GM03348 (cell line): ENCODE measurements at regions not wholly inside any gene's neighbourhood (a gene's known extent, or its start where the extent isn't known, plus 50 kb on each side); places are given as distances from the start of the nearest gene placed in this dataset.
"Not testable (repeated sequence)": the region's sequence is repeated elsewhere in the genome, so short reads cannot be mapped to it uniquely, and the experiment has no call there.

Experiments used
- DNase-seq: peaks from one replicate; pipeline ENCODE4 v3.0.0; 2012; ENCODE audit warnings: low spot score

DNA sequence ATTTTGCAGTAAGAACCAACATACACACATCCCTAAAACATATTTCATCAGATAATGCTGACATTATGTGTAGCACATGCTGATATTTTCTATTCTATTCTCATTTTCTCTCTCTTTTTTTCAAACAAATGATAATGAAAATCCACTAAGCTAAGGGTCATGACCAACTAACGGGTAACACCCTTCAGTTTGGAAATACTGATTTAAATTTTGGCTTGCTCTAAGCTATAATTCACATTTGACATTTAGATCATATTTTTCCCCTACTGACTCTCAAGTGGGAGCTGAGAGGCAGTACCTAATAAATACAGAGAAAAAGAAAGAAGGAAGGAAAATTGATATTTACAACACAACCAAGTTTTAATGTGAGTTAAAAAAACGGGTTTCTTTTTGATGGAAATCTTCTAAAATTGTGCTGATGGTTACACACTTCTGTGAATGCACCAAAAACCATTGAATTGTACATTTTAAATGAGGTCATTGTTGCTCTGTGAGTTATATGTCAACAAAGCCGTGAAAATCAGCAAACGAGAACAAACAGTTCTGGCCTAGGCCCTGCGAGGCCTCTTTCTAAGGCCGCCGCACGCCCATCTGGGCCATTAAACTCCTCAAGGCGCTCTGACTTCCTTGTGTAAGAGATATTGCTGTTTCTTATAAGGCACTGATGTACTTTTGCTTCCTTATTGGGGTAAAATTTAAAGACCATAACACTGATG is 124.2 kb downstream of the GALR1 start:
- DNase-seq: no peak

DNA sequence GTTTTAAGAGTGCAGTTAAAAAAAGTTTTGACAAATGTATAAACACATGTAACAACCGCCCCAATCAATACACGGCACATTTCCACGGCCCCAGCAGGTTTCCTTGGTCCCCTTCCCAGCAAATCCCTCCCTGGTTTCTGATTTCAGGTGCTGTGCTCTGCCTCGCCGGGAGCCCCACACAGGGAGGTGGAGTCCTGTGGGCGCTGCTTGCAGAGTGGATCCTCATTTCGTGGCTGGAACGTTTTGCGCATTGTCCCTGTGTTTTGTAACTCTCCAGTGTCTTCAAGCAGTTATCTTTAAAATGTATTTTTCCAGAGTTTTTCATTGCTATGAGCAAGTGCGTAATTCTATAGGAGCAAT is 124.8 kb downstream of the GALR1 start:
- DNase-seq: no peak

DNA sequence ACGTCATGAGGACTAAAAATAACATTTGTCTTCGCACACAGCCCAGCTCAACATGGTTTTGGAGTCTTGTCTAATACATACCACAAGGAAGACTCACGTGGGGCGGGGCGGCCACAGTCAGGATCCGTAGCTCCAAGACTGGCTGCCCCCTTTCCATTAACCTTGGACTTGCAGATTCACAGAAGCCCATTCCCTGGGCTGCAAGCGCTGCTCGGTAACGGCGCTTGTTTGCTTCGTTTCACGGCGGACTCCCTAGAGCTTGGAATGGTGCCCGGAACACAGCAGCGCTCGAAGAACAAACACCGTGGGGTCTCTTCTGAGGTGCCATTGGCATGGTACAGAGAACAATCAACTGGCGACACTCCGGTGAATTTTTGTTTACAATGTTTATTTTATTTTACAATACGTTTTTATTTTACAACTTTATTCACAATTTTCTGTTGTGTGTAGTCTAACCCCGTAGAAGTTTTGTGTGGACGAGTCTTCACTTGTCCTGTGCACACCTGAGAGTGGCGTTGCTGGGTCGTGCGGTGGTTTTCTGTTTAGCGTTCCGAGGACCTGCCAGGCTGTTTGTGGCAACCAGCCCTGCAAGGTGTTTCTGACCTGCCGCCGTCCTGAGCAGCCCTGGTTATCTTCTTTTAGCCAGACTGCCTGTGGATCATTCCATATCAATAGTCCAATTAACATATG is 126.5 kb downstream of the GALR1 start:
- DNase-seq: no peak

DNA sequence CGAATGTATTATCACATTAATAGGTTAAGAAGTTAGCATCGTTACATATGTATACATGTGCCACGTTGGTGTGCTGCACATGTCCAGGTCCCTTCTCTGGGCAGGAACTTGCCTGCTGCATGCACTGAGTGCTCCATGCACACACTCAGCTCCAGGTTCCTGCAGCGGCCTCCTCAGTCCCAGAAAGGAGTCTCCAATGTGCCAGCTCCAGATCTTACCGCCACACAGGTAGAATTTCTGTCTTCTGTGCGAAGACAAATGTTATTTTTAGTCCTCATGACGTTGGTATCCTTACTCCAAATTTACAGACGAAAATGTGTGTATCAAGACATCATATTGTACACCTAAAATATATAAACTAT is 127.1 kb downstream of the GALR1 start:
- DNase-seq: no peak

DNA sequence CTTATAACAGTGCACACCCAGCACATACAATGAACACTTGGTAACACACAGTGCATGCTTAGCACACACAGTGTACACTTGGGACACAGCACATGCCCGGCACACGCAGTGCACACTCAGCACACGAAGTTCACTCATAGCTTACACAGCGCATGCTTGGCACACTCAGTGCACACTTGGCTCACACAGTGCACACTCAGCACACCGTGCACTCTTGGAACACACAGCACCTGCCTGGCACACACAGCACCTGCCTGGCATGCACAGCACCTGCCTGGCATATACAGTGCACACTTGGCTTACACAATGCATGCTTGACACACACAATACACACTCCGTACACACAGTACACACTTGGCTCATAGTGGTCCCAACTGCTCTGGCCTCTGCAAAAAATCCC is 128.2 kb downstream of the GALR1 start:
- no peak for DNase-seq

GRCh38 chr18:77379976-77380509 is 130.4 kb downstream of the GALR1 start:
- DNase-seq: no peak

DNA sequence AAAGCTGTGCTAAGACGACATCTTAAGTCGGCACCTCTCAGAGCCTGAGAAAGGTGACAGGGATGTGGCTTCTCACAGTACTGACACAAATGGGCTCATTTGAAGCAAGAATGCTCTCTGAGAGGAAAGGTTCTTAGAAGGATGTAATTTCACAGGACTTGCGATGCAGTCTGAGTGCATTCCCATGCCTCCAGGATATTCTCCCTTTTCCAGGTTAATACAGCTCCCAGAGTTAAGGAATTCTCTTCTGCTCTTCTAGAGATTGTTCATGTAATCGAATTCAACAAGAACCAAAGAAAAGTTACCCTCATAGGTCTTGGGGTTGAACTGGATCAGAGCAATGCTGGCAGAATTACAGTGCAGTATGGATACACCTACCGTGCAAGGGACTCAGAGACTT is 131.0 kb downstream of the GALR1 start:
- DNase-seq: no peak

DNA sequence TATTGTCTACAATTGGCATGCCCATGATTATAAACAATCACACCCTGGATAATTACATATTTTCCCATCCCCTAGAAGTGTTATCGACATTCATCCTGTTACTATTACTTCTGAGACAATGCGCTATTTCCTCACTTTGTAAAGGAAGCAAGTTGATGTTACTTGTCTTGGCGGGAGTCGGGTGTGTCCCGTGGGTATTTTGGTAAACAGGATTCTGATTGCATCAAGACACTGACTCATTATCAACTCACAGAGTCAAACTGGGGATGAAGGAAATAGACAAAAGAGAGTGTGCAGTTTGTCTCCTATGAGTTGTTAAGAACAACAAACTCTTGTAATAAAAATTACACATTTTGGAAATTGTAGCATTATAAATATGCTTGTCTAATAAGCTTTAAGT is 142.7 kb downstream of the GALR1 start:
- no peak for DNase-seq

DNA sequence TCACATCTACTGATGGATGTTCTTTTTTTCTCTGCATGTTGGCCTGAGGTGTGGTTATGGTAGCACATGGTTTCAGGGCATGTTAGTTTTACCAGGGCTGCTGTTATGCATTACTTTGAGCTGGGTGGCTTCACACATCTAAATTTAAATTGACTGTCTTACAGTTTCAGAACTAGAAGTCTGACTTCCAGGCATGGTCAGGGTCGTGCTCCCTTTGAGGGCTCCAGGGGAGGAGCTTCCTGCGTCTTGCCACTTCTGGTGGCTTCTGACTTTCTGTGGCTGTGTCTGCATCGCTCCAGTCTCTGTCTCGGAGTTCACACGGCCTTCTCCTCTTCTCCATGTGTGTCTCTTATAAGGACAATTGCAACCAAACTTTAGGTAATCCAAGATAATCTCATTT is 143.9 kb downstream of the GALR1 start:
- no peak for DNase-seq

DNA sequence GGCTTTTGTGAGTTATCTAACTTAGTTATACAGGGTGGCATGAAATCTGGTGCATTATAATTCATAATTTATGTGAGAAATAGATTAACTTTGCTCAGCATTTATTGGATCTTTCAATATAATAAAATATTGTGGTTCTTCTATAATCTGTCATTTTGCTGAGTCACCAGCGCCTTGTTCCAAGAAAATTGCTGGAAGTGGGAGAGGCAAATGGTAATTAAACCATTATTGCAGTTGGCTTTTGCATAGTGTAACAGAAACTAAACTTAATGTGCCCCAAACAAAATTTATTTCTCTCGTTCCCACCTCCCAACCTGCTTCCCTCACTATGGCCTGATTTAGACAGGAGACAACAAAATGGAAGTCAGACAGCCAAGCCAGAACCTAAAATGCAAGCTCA is 146.3 kb downstream of the GALR1 start:
- DNase-seq: no peak

GRCh38 chr18:77397056-77397455 is 147.4 kb downstream of the GALR1 start:
- DNase-seq: no peak

- DNase-seq: no peak
Measured at GRCh38 chr18:77397617-77398016, 148.0 kb downstream of the GALR1 start.

DNA sequence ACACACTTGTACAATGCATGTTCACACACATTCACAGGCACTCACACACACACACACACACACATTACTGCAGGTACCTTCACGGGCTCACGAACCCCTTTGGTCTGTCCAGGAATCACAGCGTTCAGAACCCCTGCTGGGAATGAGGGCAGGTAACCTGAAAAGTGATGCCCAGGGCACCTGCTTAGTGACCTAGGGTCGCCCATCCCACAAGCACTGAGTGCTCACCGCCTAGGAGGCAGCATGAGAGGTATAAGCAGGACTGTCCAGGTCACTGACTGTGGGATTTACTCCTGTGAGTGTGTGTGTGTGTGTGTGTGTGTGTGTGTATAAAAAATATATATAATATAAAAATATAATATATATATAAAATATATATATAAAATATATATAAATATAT is 150.9 kb downstream of the GALR1 start:
- no peak for DNase-seq

- DNase-seq: no peak
Measured at GRCh38 chr18:77401173-77401572, 151.5 kb downstream of the GALR1 start.

GRCh38 chr18:77403969-77404535 is 154.4 kb downstream of the GALR1 start:
- no peak for DNase-seq

DNA sequence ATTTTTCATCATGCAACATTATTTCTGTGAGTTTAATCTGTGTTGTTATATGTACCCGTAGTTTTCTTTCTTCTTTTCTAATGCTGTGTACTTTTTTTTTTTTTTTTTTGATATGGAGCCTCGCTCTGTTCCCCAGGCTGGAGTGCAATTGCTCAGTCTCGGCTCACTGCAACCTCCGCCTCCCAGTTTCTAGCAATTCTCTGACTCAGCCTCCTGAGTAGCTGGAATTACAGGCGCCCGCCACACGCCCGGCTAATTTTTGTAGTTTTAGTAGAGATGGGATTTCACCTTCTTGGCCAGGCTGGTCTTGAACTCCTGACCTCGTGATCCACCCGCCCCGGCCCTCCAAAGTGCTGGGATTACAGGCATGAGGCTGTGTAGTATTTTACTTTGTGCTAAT is 155.4 kb downstream of the GALR1 start:
- no peak for DNase-seq

GRCh38 chr18:77407733-77408132 is 158.1 kb downstream of the GALR1 start:
- no peak for DNase-seq

- DNase-seq: not testable (repeated sequence)
Measured at GRCh38 chr18:77421546-77421945, 171.9 kb downstream of the GALR1 start.

DNA sequence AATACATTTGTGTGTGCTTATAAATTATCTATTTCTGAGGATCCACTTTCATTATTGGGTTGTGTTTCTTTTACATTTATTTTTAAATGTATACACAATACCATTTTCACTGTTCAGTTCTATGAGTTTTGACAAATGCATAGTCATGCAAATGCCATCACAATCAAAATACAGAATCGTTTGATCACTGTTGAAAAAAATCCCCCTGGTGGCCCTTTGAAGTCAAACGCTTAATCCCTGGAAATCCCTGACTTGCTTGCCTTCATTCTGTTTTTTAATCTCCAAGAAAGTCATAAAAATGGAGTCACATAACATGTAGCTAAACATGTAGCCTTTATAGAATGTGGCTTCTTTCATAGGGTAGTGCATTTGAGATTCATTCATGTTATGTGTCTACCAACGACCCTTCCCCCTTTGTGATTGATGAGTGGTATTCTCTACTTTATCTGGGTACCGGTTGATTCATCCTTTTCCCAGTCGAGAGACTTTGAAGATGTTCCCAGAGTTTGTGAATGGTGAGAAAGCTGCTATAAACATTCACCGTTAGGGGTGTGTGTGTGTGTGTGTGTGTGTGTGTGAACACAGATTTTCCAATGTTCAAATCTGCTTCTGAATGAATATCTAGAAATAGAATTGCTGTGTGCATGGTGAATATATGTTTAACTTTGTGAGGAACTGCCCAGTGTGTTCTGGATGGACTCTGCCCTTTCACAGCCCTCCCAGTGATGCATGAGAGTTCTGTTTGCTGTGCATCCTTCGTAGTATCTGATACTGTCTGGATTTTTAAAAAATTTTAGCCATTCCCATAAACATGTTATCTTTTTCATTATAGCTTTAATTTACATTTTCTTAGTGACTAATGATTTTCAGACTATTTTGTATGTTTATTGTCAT is 173.6 kb downstream of the GALR1 start:
- no peak for DNase-seq

- DNase-seq: no peak
Measured at GRCh38 chr18:77433076-77433475, 183.4 kb downstream of the GALR1 start.

DNA sequence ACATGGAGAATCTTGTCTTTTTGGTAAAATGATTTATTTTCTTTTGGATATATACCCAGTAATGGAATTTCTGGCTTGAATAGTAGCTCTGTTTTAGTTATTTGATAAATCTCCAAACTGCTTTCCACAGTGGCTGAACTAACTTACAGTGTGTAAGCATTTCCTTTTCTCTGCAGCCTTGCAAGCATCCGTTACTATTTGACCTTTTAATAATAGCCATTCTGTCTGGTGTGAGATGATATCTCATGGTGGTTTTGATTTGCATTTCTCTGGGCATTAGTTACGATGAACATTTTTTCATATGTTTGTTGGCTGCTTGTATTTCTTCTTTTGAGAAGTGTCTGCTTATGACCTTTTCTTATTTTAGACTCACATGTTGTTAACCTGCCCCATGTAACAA is 190.2 kb downstream of the GALR1 start:
- DNase-seq: no peak

DNA sequence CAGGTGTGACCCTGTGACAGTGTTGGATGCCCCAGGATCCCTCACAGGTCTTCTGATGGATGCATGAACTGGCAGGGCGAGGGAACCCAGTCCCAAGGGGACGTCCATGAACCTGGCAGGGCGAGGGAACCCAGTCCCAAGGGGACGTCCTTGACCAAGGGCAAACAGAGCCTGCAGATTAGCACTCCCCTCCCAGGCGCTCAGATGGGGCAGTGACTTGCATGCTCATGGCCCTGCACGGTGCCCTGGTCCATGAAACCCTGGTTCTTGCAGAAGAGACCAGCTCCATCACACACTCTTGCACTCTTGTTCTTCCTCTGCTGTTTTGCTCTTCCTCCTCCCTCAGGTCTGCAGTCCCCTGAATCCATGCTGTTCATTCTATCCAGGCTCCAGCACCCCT is 192.7 kb downstream of the GALR1 start:
- no peak for DNase-seq

DNA sequence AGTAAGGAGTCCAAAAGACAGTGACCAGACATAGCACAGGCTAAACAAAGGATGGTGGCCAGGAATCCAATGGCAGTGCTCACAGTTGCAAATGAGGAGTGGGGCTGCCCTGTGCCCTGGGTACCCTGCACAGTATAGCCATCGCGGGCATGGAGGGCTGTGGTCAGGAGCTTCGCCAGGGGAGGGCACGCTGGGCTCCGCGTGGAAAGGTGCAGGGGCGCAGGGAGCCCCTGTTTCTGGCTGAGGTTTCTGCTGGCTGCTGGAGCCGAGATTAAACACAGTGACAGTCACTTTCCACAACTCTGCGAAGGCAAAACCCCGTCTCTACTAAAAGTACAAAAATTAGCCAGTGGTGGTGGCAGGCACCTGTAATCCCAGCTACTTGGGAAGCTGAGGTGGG is 194.7 kb downstream of the GALR1 start:
- DNase-seq: no peak
